ENCODE measurements at regions not wholly inside any gene's neighbourhood (a gene's known extent, or its start where the extent isn't known, plus 50 kb on each side); places are given as distances from the start of the nearest gene placed in this dataset.

DNA sequence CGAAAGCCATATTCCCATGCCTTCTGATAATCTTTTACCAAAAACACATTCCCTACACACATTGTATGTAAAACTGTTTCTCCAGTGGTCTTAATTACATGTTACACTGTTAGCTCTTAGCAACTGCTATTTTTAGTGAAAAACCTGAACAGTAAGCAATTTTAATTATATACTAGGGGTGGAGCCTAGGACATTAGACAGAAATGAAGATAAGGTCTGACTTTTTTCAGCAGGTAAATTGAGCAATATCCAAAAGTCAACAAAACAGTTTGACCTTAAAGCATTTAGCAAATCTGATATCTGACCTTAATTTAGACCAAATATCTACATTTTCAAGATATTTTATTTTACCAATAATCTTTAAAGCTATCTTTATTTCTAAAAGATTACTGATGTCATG is 60.2 kb downstream of the PDE6H start:
- DNase-seq (ENCODE audit: low read depth) = no peak

DNA sequence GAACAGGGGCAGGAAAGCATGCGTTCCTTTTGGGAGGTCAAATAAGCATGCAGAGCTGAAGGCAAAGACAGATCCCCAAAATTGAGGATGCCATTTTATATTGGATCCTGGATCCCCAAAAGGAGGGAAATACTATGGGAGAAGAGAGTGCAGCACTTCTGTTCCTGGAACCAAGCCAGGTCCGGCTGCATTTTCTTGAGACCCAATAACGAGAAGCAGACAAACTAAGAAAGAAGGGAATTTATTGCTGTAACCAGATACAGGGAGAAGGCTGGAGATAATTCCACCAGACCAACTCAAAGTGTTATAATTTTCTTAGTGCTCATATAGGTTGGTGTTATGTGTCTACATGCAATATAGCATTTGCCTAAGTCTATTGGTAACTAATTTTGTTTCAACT is 60.8 kb downstream of the PDE6H start:
- DNase-seq (ENCODE audit: low read depth) = no peak

DNA sequence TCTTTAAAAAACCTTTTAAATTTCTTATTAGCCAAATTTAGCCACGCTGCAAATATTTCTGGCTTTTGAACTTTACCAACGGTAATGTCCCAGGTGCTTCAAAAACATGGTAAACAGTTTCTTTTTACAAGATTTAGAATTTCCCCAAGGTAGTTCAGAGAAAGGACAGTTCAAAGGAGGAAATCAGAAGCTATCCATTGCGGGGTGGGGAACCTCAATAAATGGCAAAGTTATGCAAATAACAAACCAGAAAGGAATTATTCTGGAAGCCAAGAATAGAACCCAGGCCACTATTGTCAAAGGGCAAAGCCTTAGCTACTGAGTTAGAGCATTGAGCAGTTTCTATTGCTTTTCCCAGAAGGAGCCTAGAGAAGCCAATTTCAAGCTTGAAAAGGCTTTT is 62.3 kb downstream of the PDE6H start:
- DNase-seq (ENCODE audit: low read depth) = no peak

DNA sequence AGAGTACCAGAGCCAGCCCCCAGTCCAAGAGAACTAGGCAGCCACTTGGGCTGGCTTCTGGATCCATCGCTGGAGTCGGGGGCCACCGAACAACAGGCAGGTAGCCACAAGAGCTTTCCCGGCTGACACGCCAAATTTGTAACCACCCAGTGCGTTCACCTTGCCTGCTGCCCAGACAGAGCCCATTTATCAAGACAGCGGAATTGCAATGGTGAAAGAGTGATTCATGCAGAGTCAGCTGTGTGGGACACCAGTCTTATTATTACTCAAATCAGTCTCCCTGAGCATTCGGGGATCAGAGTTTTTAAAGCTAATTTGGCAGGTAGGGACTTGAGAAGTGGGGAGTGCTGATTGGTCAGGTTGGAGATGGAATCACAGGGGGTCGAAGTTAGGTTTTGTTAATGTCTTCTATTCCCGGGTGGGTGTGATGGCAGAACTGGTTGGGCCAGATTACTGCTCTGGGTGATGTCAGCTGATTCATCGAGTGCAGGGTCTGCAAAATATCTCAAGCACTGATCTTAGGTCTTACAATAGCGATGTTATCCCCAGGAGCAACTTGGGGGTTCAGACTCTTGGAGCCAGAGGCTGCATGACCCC is 64.3 kb downstream of the PDE6H start:
- DNase-seq (ENCODE audit: low read depth) = no peak

DNA sequence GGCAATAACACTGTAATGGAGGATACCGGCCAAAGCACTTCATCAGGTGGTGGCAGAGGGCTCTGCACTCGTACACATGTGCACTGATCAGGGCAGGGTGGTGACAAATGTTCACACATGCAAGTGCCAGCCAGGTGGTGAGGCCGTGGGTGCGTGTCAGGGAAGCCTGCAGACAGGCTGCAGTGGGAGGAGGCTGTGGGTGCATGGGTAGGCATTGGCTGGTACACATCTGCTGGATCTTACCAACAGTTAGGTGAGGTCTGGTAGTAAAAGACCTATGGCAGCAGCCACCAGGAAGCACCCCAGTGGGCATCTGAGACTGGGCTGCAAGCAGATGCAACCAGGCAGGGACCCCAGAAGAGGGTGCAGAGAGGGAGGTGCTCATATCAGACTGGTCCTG is 65.3 kb downstream of the PDE6H start:
- DNase-seq (ENCODE audit: low read depth) = no peak

DNA sequence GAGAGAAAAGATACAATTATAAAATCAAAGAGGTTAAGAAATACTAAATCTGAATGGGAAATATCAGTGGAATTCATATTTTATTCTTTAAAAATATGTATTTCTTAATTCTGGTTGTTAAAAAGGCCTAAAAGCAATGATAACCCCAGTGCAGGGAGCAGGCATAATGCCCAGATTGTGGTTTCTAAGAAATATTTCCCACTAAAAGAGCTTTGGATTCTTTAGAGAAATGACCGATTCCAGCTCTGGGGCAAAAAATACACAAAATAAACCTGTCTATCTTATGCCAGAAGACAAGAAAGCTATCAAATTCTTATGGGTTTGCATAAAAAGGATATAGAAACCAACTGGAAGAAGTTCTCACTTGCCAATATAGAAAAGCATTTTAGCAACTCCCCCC is 71.6 kb downstream of the PDE6H start:
- DNase-seq (ENCODE audit: low read depth) = peak; percentile 11

DNA sequence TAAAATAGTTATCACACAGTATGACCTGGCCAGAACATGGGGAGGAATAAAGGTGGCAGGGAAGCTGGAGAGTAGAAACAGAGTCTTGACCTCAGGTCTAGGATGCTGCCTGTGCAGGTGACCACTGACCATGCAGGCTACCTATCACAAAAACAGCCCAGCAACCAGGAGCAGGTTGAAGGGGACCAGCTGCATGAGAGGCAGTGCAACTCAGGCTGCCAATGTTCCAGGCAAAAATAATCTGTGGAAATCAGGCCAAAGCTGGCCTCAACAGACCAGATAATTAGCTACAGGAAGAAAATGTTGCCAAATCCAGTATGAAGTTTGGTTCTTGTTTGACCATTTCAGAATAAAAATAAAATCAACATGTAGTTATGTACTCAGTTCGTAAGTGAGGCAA is 72.6 kb downstream of the PDE6H start:
- DNase-seq (ENCODE audit: low read depth) = no peak

DNA sequence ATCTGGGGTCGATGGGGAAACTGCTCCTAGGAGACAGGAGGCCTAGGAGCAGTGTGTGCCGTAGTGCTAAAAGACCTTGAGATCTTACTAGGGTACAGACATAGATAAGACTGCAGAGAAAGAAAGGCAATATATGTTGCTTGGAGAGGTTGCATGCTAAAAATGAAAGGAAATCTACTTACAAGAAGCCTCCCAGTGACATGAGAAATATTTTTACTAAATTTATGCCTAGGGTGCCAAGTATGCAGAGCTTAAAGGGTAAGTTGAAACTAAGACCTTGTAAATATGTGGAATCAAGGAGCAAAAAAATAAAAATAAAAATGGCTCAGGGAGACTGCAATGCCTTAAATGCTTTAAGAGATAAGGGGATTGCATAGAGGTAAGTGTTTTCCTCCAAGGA is 74.8 kb downstream of the PDE6H start:
- DNase-seq (ENCODE audit: low read depth) = no peak

DNA sequence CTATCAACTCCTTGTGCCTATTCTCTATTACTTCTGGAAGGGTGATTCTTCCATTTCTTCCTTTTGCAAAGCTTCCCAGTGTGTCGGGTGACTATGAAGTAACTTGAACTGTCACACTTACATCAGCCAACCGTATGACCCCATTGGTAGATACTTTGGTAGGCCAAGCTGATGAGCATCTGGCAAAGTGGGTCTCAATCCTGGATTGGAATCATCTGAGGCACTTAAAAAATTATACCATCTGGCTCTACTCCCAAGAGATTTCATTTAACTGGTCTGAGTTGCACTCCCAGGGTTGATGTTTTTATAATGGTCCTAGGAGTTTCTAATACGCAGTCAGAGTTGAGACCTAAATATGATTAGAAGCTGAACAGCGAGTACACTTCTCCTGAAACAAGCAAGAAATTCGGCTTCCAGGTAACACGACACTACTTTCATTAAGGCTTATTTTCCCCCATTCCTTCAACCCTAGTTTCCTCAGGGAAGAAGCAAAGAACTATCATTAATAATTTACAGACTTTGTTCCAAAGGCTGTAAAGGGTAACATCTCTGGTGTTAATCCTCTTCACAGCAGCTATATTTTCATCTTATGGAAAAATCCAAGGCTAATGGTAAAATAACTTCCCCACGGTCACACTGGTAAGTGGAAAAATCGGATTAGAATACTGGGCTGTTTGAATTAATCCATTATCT is 76.8 kb downstream of the PDE6H start:
- no peak for DNase-seq (ENCODE audit: low read depth)

DNA sequence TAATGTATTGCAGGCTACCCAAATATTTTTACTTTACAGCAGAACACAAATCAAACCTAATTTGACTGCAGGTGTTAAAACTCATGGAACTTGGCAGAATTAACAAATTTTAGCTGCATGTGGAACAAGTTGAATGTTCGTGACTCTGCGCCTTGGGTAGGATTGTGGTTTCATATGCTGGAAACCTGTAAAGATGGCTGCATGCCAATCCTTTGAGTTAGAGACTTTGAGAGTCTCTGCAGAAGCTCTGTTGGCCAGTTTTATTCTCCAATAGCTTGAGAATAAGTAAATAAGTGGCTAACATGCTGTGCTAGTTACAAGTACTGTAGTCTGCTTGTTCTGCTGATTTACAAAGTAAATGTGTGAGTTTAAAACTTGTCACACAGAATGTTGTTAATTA is 77.8 kb downstream of the PDE6H start:
- peak; percentile 19 for DNase-seq (ENCODE audit: low read depth)

DNA sequence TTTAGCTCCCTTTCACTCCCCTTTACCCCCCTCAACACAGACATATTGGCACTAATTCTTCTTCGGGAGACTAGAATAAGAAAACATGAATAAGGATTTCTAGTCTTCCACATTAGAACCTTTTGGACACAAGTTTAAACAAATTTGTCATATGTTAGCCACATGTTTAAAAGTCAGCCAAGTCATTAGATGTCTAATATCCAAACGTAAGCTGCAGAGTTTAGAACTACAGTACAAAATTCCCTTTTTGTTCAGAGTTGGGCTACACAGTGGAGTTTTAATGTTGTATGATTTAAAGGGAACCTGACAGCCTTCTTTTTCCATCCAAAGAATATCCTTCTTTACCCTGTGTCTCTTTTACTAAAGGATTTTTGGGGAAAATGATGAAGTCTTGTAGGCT is 79.8 kb downstream of the PDE6H start:
- no peak for DNase-seq (ENCODE audit: low read depth)

DNA sequence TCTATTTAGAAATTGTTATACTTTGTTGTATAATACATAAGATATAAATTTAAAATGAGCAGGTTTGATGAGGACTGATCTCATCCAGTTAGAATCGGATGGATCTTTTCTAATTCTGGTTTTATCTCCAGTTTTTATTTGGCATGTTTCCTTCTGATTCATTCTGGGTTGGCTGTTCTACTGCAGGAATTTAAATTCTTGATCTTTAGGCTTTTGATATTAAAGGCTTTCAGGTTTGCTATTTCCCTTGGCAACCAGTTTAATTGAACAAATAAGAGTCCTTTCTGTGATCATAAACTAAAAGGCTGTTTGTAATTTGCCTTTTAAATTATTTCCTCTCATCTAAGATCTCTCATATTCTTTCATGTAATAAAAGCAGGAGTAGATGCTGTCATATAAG is 83.4 kb downstream of the PDE6H start:
- no peak for DNase-seq (ENCODE audit: low read depth)

All from M059J (cell line).